ENCODE measurements at regions not wholly inside any gene's neighbourhood (a gene's known extent, or its start where the extent isn't known, plus 50 kb on each side); places are given as distances from the start of the nearest gene placed in this dataset.
"Not testable (repeated sequence)": the region's sequence is repeated elsewhere in the genome, so short reads cannot be mapped to it uniquely, and the experiment has no call there.

DNA sequence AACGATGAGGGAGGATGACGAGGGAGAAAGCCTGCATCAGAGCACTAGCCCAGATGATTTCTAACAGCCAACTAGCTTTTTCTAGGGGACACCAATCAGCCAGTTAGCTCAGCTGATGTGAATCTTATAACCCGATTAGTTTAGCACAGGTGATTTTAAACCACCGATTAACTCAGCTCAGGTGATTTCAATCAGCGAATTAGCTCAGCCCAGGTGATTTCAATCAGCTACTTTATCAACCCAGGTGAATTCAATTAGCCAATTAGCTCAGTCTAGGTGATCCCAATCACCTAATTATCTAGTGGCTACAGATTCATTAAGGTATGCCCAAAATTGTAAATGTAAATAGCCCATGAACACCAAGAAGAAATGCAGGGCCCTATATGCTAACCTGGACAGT is 146.9 kb downstream of the ZNF486 start:
- CTCF ChIA-PET = interaction anchor here (0.6 to 0.9 kb wide), 2 partner anchors 9 to 38 kb away, joined by 3 to 4 read pairs; no protein-coding TSS in a partner anchor
- Mint-ChIP-seq H3K4me3 (no peak overlapping the region), H3K27ac (no peak overlapping the region), H3K36me3 (ENCODE audit: low read depth) (no peaks in the 10 kb centered on the region), H3K4me1 (no peaks in the 10 kb centered on the region), H3K9me3 (peaks cover 4% of the 10 kb centered on the region), H3K27me3 (no peaks in the 10 kb centered on the region)
- POLR2A ChIA-PET = no interaction called here
- no peak for DNase-seq

- Mint-ChIP-seq H3K4me1 (no peaks in the 10 kb centered on the region), H3K36me3 (ENCODE audit: low read depth) (no peaks in the 10 kb centered on the region), H3K27ac (no peak overlapping the region), H3K4me3 (no peak overlapping the region), H3K9me3 (peaks cover 11% of the 10 kb centered on the region), H3K27me3 (no peaks in the 10 kb centered on the region)
- CTCF ChIA-PET = no interaction called here
- POLR2A ChIA-PET = no interaction called here
- DNase-seq = no peak
Observed at GRCh38 chr19:20307127-20307526, 140.1 kb downstream of the ZNF486 start.

- H3K27me3 Mint-ChIP-seq; H3K4me3 Mint-ChIP-seq; DNase-seq; H3K4me1 Mint-ChIP-seq; H3K27ac Mint-ChIP-seq; POLR2A ChIA-PET; CTCF ChIA-PET; H3K9me3 Mint-ChIP-seq; H3K36me3 Mint-ChIP-seq (ENCODE audit: low read depth): not testable (repeated sequence)
Observed at GRCh38 chr19:20296314-20296713, 129.3 kb downstream of the ZNF486 start.

DNA sequence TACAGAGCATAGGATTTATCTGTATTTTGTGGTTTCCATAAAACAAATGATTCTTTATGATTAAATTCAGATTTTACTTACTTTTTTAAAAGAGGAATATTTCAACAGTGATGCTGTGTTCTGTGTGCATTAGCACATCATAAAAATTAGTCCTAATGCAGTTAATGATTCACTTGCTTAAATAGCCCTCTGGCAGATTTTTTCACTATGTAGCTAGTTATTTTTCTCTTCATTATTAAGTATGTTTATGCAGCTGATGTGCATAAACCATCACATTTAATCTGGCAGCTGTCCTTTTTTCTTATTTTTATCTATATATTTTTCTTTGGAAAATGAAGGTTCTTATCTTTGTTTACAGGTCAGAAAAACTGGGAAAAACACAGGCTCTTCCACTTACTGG is 127.2 kb downstream of the ZNF486 start:
- no peaks in the 10 kb centered on the region for H3K4me1 Mint-ChIP-seq
- no peak overlapping the region for H3K27ac Mint-ChIP-seq
- POLR2A ChIA-PET = interaction anchor here (0.6 kb wide), 1 partner anchor 21 kb away, joined by 6 read pairs; no protein-coding TSS in a partner anchor
- no peaks in the 10 kb centered on the region for H3K9me3 Mint-ChIP-seq
- no peaks in the 10 kb centered on the region for H3K27me3 Mint-ChIP-seq
- CTCF ChIA-PET = no interaction called here
- no peak for DNase-seq
- no peaks in the 10 kb centered on the region for H3K36me3 Mint-ChIP-seq (ENCODE audit: low read depth)
- no peak overlapping the region for H3K4me3 Mint-ChIP-seq

DNA sequence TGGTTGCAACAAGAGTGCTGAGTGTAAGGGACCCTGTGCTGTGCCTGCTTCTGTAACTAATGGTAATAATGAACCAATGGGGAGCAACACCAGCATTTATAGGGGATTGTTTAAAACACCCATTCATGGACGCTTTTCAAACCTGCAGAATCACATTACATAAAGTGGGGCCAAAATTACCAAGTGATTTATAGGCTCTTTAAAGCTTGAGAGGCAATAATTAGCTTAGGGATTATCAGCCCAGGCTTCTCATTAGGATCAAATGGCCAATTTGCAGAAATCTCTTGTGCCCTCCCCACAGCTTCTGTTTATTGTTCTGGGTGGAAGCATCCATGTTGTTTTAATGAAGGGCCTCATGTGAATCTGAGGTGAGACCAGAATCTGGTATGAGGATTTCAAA is 125.5 kb downstream of the ZNF486 start:
- DNase-seq; H3K27me3 Mint-ChIP-seq; H3K4me1 Mint-ChIP-seq; CTCF ChIA-PET; H3K27ac Mint-ChIP-seq; POLR2A ChIA-PET; H3K9me3 Mint-ChIP-seq; H3K36me3 Mint-ChIP-seq (ENCODE audit: low read depth); H3K4me3 Mint-ChIP-seq: not testable (repeated sequence)

- peaks cover 6% of the 10 kb centered on the region for H3K9me3 Mint-ChIP-seq
- H3K4me1 Mint-ChIP-seq = no peaks in the 10 kb centered on the region
- no peaks in the 10 kb centered on the region for H3K36me3 Mint-ChIP-seq (ENCODE audit: low read depth)
- DNase-seq = no peak
- POLR2A ChIA-PET = no interaction called here
- H3K27me3 Mint-ChIP-seq = no peaks in the 10 kb centered on the region
- H3K4me3 Mint-ChIP-seq = no peak overlapping the region
- H3K27ac Mint-ChIP-seq = no peak overlapping the region
- CTCF ChIA-PET = no interaction called here
Observed at GRCh38 chr19:20289186-20289585, 122.2 kb downstream of the ZNF486 start.

DNA sequence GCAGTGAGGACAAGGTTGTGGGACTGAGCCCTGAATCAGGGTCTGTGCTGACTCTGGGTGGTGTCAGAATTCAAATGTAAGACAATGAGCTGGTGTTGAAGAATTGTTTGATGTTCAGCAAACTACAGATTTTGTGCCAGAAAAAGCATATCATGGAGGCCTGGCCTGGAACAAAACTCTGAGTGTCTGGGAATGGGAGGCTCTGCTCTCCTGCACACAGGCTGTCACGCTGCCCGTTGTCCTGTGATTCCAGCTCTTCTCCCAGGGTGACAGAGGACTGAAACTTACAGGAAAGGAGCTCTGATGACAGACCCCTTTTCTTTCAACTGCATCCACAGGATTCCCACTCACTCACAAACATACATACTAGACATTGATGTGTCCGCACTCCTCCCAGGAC is 120.1 kb downstream of the ZNF486 start:
- no peak for DNase-seq
- Mint-ChIP-seq H3K27ac (no peak overlapping the region), H3K4me3 (no peak overlapping the region), H3K27me3 (no peaks in the 10 kb centered on the region), H3K9me3 (peaks cover 11% of the 10 kb centered on the region), H3K4me1 (no peaks in the 10 kb centered on the region), H3K36me3 (ENCODE audit: low read depth) (no peaks in the 10 kb centered on the region)
- CTCF ChIA-PET = interaction anchor here (0.6 kb wide), 1 partner anchor 756 kb away, joined by 4 read pairs; no protein-coding TSS in a partner anchor
- POLR2A ChIA-PET = no interaction called here

DNA sequence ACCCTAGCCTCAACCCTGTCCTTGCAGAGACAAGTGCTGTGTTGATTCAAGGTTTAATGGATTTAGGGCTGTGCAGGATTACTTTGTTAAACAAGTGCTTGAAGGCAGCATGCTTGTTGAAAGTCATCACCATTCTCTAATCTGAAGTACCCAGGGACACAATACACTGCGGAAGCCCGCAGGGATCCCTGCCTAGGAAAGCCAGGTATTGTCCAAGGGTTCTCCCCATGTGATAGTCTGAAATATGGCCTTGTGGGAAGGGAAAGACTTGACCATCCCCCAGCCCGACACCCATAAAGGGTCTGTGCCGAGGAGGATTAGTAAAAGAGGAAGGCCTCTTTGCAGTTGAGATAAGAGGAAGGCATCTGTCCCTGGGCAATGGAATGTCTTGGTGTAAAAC is 118.9 kb downstream of the ZNF486 start:
- H3K4me1 Mint-ChIP-seq; POLR2A ChIA-PET; DNase-seq; CTCF ChIA-PET; H3K27ac Mint-ChIP-seq; H3K36me3 Mint-ChIP-seq (ENCODE audit: low read depth); H3K4me3 Mint-ChIP-seq; H3K27me3 Mint-ChIP-seq: not testable (repeated sequence)
- H3K9me3 Mint-ChIP-seq = peaks cover 11% of the 10 kb centered on the region

DNA sequence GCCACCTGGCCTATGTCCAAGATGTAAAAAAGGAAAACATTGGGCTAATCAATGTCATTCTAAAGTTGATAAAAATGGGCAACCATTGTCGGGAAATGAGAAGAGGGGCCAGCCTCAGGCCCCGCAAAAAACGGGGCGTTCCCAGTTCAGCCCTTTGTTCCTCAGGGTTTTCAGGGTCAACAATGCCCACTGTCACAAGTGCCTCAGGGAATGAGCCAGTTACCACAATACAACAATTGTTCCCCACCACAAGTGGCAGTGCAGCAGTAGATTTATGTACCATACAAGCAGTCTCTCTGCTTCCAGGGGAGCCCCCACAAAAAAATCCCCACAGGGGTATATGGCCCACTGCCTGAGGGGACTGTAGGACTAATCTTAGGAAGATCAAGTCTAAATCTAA is 112.5 kb downstream of the ZNF486 start:
- H3K4me3 Mint-ChIP-seq = no peak overlapping the region
- H3K36me3 Mint-ChIP-seq (ENCODE audit: low read depth) = no peaks in the 10 kb centered on the region
- ChIA-PET POLR2A (no interaction called here), CTCF (no interaction called here)
- H3K9me3 Mint-ChIP-seq = peaks cover 14% of the 10 kb centered on the region
- no peak for DNase-seq
- no peaks in the 10 kb centered on the region for H3K4me1 Mint-ChIP-seq
- H3K27ac Mint-ChIP-seq = no peak overlapping the region
- no peaks in the 10 kb centered on the region for H3K27me3 Mint-ChIP-seq

DNA sequence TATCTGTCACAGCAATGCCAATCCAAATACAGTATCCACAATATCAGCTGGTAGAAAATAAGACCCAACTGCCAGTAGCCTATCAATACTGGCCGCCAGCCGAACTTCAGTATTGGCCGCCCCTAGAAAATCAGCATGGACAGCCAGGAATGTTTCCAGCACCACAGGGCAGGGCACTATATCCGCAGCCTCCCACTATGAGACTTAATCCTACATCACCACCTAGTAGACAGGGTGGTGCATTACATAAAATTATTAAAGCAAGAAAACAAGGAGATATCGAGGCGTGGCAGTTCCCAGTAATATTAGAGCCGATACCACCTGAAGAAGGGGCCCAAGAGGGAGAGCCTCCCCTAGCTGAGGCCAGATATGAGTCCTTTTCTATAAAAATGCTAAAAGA is 111.3 kb downstream of the ZNF486 start:
- ChIA-PET CTCF (no interaction called here), POLR2A (no interaction called here)
- Mint-ChIP-seq H3K36me3 (ENCODE audit: low read depth) (no peaks in the 10 kb centered on the region), H3K27ac (no peak overlapping the region), H3K4me3 (no peak overlapping the region), H3K27me3 (no peaks in the 10 kb centered on the region), H3K9me3 (peaks cover 11% of the 10 kb centered on the region), H3K4me1 (no peaks in the 10 kb centered on the region)
- no peak for DNase-seq

DNA sequence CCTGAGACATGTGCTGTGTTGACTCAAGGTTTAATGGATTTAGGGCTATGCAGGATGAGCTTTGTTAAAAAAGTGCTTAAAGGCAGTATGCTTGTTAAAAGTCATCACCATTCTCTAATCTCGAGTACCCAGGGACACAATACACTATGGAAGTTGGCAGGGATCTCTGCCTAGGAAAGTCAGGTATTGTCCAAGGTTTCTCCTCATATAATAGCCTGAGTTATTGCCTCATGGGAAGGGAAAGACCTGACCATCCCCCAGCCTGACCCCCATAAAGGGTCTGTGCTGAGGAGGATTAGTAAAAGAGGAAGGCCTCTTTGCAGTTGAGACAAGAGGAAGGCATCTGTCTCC is 109.7 kb downstream of the ZNF486 start:
- H3K27me3 Mint-ChIP-seq; H3K9me3 Mint-ChIP-seq; POLR2A ChIA-PET; DNase-seq; H3K27ac Mint-ChIP-seq; H3K4me3 Mint-ChIP-seq; H3K4me1 Mint-ChIP-seq; CTCF ChIA-PET; H3K36me3 Mint-ChIP-seq (ENCODE audit: low read depth): not testable (repeated sequence)

GRCh38 chr19:20276011-20276731 is 109.2 kb downstream of the ZNF486 start:
- no peak overlapping the region for H3K4me3 Mint-ChIP-seq
- ChIA-PET CTCF (no interaction called here), POLR2A (no interaction called here)
- no peaks in the 10 kb centered on the region for H3K4me1 Mint-ChIP-seq
- no peak for DNase-seq
- no peaks in the 10 kb centered on the region for H3K36me3 Mint-ChIP-seq (ENCODE audit: low read depth)
- peaks cover 10% of the 10 kb centered on the region for H3K9me3 Mint-ChIP-seq
- no peak overlapping the region for H3K27ac Mint-ChIP-seq
- no peaks in the 10 kb centered on the region for H3K27me3 Mint-ChIP-seq

- no peak for DNase-seq
Observed at GRCh38 chr19:20273951-20274570, 107.0 kb downstream of the ZNF486 start.

DNA sequence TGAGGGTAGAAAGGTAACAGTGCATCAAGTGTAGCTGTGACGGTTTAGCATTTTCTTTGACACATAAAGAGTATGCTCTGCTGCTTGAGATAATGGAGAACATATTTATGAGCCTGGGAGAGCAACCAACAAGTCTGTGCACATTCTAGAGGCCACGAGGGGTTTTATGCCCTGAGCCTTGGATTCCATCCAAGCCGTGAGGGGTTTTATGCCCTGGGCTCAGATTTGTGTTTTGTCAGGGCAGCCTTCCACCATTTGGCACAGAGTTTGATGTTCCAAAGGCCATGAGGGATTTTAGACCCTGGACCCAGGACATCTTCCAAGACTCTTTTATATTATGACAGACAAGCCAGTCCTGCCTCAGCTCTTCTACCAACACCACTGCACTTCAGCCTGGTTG is 106.4 kb downstream of the ZNF486 start:
- Mint-ChIP-seq H3K4me3 (no peak overlapping the region), H3K4me1 (no peaks in the 10 kb centered on the region), H3K9me3 (peaks cover 10% of the 10 kb centered on the region), H3K27me3 (no peaks in the 10 kb centered on the region), H3K36me3 (ENCODE audit: low read depth) (no peaks in the 10 kb centered on the region), H3K27ac (no peak overlapping the region)
- CTCF ChIA-PET = no interaction called here
- DNase-seq = no peak
- POLR2A ChIA-PET = interaction anchor here (0.6 kb wide), 1 partner anchor 21 kb away, joined by 6 read pairs; no protein-coding TSS in a partner anchor

More at GRCh38 chr19:20273951-20274570, 107.0 kb downstream of the ZNF486 start:
- Mint-ChIP-seq H3K27me3 (no peaks in the 10 kb centered on the region), H3K9me3 (peaks cover 10% of the 10 kb centered on the region), H3K4me3 (no peak overlapping the region), H3K36me3 (ENCODE audit: low read depth) (no peaks in the 10 kb centered on the region), H3K4me1 (no peaks in the 10 kb centered on the region), H3K27ac (no peak overlapping the region)
- ChIA-PET POLR2A (interaction anchor here (0.6 kb wide), 1 partner anchor 20 kb away, joined by 6 read pairs; no protein-coding TSS in a partner anchor), CTCF (no interaction called here)

Measured in activated CD4-positive, alpha-beta T cell treated with anti-CD3 and anti-CD28 coated beads, Interleukin-2, amount 10 ng/mL, durations not matched to agents 7 days and 5 days (primary cell).